ELF-1 (cell line): ENCODE measurements at regions not wholly inside any gene's neighbourhood (a gene's known extent, or its start where the extent isn't known, plus 50 kb on each side); places are given as distances from the start of the nearest gene placed in this dataset.

Experiments
- DNase-seq: peaks from one replicate; pipeline ENCODE4 v3.0.0-alpha.2; 2016; ENCODE audit warnings: low read depth, low spot score

DNA sequence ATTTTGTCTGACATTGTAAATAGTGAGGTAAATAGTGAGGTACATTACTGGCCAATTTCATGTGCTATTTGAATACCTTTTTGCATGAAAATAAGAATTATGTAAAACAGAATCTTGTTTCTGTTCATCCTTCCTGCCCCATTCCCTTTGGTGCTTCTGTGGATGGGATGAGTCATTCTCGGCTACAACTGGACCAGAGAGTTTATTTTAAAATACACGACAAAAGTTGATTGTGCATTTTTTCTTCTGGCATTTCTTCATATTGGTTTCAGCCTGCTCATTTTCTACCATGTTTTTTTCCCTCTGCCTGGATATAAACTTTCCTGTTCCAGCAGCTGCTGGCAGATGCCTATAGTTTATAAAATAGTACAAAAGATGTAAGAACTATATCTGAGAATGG is 107.5 kb downstream of the CYSLTR2 start:
- DNase-seq, result no peak

DNA sequence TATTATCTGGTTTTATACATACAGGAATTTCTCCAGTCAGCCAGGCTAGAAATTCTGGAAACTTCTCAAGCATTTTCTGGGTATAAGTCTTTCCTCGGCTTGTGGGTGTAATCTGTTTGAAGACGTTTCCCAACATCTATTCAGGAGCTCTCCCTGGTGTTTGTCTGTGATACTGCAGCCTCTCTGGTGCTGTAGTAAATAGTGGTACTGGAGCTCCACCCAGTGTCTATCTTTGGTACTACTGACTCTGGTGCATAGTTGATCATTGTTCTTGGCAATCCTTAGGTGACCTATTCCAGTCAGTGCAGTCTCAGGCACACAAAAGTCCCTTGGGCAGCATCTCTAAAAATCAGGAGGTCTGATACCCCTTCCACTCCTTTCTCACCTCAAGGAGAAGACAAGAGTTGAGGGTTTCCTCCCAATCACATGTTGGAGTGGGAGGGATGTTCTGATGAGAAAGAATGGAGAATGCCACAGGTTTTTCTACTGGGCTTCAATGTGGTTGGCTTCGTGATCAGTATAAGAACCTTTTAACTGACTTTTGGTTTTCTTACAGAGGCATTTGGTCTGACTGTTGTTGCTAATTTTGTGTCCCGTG is 115.5 kb downstream of the CYSLTR2 start:
- DNase-seq, result peak; percentile 88

DNA sequence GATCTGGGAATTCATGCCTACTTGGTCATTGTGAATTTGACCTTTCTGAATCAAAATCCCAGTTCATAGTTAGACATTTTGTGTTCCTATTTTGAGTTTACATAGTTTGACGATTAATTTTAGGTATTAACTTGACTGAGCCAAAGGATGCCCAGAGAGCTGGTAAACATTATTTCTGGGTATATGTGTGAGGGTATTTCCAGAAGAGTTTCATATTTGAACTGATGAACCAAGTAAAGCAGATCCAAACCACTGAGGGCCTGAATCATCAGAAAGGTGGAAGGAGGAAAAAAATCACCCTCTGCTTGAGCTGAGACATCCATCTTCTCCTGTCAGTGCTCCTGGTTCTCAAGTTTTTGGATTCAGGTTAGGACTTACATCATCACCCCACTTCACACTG is 116.6 kb downstream of the CYSLTR2 start:
- DNase-seq, result no peak

DNA sequence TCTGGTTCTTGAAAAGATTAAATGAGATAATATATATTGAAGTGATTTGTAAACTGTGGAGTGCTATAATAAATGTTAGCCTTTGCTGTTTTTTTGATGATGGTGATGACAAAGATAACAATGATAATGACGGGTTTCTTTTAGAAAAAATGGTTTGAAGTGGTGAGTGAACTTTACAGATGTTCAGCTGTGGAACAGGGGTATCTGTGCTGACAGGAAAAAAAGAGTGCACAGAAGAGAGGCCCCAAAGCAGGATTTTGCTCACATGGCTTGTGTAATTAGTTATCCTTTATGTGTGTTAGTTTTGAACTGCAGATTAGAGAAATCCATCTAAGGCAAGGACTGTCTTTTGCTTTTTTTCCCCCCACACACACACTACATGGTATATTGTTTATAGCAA is 119.2 kb downstream of the CYSLTR2 start:
- no peak for DNase-seq

DNA sequence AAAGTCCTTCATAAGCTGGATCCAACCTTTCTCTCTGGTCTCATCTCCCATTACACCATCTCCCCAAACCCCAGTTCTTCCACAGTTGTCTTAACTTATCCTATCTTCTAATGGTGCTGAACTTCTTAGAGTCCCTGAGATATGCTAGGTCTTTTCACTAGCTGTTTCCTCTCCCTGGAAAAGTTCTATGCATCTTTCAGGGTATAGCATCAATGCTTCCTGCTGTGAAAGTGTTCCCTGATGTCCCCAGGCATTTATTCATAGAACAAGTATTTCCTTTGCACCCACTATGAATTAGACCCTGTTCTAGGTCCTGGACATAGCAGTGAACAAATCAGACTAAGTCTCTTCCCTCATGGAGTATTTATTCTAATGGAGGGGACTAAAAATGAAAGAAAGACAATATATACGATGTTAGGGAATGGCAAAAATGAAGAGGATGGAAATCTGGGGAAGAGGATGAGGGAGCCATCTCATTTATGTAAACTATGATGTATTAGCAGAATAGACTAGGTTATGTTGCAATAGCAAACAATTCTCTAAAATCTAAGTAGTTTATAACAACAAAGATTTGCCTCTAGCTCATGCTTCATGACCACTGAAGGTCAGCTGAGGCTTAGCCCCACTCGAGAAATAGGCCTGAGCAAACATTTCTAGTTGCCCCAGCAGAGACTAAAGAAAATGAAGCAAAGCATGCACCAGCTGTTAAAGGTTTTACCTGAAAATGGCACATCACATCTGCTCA is 120.0 kb downstream of the CYSLTR2 start:
- no peak for DNase-seq

DNA sequence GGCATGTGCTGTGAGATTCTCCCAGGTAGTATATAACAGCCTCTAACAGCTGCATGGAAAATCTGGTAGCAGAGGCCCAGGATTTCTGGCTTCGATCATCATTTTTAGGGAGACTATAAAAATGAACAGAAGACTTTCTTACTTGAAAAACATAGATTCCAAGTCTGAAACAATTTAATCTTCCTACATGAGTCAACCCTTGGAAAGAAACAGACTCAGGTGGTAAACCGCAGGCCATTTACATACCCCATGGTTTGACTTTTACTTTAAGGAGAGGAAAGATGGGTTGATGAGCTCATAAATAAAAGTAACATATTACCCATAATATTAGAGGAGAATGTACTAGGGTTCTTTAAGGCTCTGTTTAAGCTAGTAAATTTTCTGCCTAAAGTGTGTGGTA is 121.6 kb downstream of the CYSLTR2 start:
- no peak for DNase-seq

DNA sequence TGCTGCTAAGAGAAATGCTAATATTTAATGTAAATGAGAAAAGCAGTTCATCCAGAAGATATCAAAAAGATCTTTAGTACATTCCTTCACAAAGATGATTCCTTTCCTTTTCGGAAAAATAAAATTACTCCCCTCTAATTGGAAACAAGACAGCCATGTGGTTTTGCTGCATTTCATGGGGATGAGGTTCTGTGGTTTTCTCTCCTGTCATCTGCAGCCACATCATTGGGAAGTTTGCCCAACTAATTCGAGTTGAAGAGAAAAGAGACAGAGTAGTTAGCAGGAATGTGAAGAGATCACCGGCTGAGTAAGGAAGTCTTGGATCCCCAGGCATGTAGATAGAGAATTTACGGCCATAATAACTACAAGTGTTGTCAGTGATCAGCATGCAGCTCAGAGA is 122.1 kb downstream of the CYSLTR2 start:
- DNase-seq, result no peak

DNA sequence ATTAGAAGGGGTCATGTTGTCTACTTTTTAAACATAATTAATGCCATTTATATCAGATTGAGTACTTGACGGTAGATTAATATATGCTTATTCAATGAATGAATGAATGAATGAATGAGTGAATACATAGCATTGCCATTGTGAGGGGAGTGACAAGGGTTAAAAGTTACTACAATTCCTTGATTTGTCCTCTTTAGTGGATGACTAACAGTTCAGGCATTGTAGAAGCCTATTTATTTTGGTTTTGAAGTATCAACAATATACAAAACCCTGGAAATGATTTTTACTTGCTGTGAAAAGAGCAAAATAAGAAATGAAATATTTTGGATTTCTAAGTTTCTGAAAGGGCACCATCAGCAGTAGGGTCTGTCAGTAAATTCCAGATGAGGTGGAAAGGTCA is 122.7 kb downstream of the CYSLTR2 start:
- no peak for DNase-seq

DNA sequence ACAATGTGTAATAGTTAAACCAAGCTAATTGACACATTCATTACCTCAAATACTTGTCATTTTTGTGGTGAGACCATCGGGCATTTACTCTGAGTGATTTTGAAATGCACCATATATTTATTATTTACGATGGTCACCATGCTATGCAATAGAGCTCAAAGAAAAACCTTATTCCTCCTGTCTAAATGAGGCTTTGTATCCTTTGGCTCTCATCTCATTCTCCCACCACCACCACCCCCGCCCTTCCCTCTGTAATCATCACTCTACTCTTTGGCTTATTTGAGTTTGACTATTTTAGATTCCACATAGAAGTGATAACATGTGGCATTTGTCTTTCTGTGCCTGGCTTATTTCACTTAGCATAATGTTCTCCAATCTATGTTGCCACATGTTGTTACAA is 124.9 kb downstream of the CYSLTR2 start:
- no peak for DNase-seq

DNA sequence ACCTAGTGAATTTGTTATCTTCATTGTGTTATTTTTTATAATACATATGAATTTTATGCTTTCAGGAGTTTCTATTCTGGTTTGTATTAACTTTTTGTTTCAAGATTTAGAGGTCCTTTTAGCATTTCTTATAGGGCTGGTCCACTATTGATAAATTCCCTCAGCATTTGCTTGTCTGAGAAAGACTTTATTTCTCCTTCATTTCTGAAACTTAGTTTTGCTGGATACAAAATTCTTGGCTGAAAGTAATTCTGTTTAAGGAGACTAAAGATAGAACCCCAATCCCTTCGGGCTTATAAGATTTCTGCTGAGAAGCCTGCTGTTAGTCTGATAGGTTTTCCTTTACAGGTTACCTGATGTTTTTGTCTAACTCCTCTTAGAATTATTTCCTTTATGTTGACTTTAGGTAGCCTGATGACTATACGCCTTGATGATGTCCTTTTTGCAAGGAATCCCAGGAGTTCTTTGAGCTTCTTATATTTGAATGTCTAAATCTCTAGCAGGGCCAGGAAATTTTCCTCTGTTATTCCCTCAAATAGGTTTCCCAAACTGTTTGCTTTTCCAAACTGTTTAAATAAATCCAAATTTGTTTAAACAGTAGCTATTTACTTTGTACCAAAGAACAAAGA is 127.1 kb downstream of the CYSLTR2 start:
- no peak for DNase-seq

DNA sequence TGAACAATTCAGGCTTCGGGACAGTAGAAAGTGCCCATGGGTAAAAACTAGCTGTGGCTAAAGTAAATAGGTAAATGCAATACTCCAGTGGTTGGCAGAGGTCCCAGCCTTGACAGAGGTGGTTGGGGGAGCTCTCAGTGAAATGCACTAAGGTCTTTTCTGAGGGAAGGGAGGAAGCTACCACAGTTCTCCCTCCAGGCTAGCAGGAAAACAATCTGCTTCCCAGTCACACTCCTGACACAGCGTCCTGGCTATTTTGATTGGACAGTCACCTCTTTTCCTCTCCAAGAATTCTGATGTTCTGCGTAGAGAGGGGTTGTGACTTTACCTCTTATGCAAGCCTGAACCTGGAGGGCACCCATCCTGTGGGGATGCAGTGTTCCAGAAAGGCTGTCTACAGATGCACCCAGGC is 128.7 kb downstream of the CYSLTR2 start:
- DNase-seq, result no peak

DNA sequence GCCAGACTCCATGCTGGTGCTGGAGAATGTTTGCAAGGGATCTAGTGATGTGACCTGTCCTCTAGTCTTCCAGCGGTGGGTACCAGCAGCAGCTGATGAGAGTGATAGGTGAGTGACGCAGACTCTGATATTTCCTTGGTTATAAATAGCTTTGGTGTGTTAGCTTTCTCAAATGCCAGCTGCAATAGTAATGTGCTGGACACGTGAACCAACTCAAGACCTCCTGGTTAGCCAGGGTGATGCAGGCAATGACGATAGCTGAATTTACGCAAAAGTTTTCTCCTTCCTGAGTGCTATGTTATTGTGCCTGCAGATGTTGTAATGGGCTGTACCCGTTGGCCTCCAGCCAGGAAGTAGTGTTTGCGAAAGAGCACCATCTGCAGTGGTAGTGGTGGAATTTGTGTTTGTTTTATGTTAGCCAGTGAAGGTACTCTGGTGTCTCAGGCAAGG is 129.5 kb downstream of the CYSLTR2 start:
- DNase-seq, result no peak

DNA sequence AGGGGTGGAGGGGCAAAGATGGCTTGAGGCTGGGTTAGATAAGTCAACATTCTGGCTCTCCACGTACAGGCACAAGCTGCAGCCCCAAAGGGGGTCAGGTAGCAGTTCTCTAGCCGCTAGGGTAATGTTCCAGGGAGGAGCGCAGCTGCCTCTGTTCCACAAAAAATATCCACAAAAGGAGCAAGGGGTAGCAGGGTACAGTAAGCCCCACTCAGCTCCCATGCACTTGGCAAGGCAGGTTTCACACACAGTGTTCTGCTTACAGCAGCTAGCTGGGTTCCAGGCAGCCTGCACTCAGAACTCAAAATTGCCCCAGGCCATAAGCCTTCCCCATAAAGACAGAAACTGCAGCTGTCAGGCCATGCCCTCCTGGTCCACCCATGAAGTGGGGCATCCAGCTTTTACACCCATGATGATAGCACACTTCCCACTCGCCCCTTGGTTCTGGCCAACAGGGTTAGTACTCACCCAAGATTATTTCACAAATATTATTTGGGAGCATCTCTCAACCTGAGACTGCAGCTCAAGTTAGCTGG is 130.0 kb downstream of the CYSLTR2 start:
- DNase-seq, result no peak

DNA sequence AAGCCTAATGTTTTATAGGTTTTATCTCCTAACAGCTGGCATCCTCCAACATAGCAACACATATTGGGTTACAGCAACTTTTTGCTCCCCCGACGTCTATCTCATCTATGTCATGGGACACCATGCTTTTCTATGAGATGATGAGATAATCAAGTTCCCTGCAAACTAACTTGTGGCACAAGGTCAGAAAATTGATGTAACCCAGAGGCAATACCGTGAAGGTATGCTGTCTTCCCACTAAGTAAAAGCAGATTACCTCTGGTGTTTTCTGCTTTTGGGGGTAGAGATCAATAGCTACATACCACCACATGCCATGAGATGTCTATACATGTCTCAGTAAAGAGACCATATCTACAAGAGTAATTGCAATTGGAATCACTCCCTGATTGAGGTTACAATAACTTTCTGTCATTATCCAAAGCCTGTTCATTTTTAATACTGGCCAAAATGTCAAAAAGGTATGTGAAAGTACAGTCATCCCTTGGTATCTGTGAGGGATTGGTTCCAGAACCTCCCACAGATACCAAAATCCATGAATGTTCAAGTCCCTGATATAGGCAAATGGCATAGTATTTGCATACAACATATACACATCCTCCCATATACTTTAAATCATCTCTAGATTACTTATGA is 131.3 kb downstream of the CYSLTR2 start:
- DNase-seq, result no peak

DNA sequence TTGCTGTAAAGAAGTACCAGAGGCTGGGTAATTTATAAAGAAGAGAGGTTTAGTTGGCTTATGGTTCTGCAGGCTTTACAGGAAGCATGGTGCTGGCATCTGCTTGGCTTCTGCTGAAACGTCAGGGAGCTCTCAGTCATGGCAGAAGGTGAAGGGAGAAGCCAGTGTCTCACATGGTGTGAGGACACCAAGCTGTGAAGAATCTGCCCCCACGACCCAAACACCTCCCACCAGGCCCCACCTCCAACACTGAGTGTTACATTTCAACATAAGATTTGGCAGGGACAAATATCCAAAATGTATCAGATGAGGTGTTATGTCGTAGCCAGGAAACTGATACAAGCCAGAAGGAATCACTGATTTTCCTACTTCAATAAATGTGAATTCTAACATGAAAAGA is 136.5 kb downstream of the CYSLTR2 start:
- DNase-seq, result no peak

DNA sequence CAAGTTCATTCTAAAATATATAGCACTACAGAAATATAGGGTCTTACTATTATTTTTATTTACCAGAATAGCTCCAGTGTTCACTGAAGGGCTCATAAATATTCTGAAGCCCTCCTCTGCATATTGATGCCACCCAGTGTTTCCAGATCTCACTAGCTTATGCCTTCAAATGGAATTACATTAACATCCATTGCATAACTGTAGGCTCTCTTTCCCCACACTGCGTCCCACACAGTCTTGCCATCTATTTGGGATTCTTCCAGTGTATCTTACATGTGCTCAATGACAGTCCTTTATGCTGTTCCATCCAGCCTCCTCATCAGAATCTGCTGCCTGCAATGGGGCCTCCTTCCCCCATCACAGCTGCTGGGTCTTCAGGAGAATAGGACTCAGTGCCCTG is 137.2 kb downstream of the CYSLTR2 start:
- DNase-seq, result no peak

DNA sequence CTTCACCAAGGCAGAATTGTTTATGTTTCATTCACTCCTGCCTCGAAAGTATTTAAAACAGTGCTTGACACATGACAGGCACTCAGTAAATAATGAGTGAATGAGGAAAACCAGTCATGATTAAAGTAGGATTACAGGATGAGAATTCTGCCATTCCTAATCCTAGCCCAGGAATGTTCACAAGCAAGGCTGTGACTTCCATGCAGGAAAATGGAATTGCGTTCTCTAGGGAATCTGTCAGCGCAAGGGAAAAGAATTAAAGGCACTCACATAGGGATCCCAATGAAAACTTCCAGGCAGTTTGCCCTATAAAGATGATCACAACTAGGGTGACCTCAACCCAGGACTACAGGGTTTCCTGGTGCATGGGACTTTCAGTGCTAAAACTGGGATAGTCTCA is 143.4 kb downstream of the CYSLTR2 start:
- peak; percentile 26 for DNase-seq

DNA sequence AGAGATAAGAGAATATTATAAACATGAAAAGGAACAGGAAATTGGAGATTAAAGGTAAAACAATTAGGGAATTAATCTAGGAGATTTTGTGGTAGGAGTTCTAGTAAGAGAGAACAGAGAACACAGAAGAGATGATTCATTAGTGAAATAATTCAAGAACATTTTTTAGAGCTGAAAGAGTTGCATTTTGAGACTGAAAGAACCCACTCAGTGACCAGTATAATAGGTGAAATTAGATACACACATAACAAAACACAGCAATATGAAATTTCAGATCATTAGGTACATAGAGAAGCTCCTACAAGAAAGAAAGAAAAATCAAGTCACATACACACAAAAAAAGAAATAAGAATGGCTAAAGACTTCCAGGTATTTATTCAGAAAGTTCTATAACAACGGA is 144.0 kb downstream of the CYSLTR2 start:
- DNase-seq, result no peak

DNA sequence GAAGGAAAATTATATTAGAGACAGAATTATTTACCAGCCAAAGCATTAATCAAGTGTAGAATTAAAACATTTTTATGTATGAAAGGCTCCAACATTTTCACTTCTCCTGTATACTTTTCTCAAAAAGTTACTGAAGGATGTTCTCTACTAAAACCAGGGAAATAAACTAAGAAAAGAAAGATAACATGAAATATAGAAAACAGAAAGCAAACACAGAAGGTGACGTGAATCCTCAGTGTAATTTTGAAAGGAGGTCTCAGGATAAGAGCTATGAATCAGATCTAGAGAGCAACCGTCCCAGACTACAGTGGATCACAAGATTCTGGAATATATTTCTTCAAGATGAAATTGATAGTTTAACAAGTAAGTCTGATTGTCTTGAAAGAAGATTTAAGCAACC is 144.5 kb downstream of the CYSLTR2 start:
- DNase-seq, result no peak

DNA sequence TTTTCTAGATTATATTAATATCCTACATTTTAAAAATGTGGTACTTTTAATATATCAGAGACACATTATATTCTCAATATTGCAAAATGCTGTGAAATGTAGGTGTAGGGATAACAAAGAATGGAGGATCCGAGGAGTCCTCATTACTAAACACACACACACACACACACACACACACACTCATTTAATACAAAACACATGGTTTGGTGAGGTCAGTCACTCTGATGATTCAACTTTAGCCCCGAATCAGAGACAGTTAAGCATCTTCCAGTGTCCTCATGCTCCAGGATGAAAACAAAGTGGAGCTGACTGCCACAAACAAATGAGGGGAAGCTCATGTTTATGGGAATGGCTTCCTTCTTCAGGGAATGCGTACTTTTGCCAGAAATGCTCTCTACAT is 147.5 kb downstream of the CYSLTR2 start:
- DNase-seq, result no peak

DNA sequence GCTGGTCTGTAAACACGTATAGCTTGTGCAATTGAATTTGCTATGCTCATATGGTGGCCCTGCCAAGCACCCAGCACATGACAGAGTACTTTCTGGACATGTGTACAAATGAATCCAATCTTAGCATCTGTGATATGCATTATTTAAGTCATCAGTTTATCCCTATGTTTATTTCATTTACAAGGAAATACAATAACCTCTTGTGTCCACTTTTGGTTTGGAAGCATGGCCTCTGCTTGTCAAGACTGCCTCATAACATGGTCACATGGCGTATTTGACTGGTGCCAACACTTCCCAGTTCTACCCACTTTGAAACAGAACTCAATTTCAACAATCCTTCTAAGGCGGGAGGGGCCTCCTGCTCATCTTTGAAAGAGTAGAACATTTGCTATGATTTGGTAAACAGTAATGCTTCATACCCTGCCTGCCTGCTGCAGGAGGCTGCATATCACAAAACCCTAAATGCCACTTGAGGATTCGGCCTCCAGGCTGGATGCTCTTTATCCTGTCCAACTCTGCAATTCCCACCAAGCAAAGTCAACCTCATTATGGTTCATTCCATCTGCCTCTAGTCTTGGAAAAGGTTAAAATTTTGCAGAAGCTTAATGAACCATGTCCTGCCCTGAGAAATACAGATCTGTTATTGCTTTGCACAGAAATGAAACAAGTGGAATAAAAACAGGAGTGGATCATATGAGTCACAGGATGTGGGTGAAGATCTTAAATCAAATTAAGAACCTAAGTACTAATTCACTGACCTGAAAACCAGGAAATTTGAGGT is 151.3 kb downstream of the CYSLTR2 start:
- DNase-seq, result no peak

DNA sequence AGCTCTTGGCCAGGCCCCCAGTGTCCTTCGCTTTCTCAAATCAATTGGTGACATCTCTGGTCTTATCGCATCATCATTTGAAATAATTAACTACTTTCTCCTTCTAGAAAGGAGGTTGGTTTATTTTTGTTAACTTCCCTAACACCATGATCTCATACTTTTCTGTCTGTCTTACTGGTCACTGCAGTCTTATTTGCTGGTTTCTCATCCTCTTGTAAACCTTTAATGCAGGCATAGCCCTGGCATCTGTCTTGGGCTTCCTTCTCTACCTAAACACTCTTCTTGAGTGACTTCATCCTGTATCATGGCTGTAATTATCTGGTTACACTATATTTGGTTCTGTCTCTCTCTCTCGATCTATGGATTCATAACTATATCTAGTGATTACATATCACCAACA is 152.8 kb downstream of the CYSLTR2 start:
- DNase-seq, result no peak
